DND-41 (cell line): ENCODE measurements at regions not wholly inside any gene's neighbourhood (a gene's known extent, or its start where the extent isn't known, plus 50 kb on each side); places are given as distances from the start of the nearest gene placed in this dataset.

Experiments used
- CTCF ChIP-seq: IDR thresholded peaks from 2 replicates; pipeline ENCODE4 v1.5.1; 2012; ENCODE audit warnings: borderline replicate concordance, low read length, moderate library complexity, mild to moderate bottlenecking; ENCODE audit not compliant: poor library complexity, severe bottlenecking; ENCODE audit errors: extremely low read depth
- EZH2 ChIP-seq: IDR thresholded peaks from 3 replicates; pipeline ENCODE4 v1.6.1; 2012; ENCODE audit warnings: borderline replicate concordance, low read depth, mild to moderate bottlenecking, moderate library complexity, low read length, inconsistent platforms; ENCODE audit not compliant: severe bottlenecking

- TF ChIP-seq CTCF, result no peak
- no peak for TF ChIP-seq EZH2
Measured at GRCh38 chr16:82287937-82288336, 117.9 kb upstream of the MPHOSPH6 start.
